Neural cell (in vitro differentiated cells): ENCODE measurements at regions not wholly inside any gene's neighbourhood (a gene's known extent, or its start where the extent isn't known, plus 50 kb on each side); places are given as distances from the start of the nearest gene placed in this dataset.

ENCODE experiments used
- H2AFZ ChIP-seq: fragments of 200-600, 300-800 bp; sonication (generic), shearing (Covaris generic); 2 replicates; pipeline ENCODE4 v1.6.0; 2014; ENCODE audit warnings: low read depth, mild to moderate bottlenecking, antibody characterized with exemption, low read length, moderate library complexity
- H3F3A ChIP-seq: fragments of 200-600 bp; shearing (Covaris generic); 2 replicates; pipeline ENCODE4 v1.6.1; 2016; ENCODE audit warnings: mild to moderate bottlenecking, moderate library complexity, mixed read lengths, antibody characterized with exemption, low read length; ENCODE audit not compliant: insufficient read depth, poor library complexity, severe bottlenecking
- H3K27ac ChIP-seq: fragments of 200-600, 300-800 bp; sonication (generic), shearing (Covaris generic); 2 replicates; pipeline ENCODE4 v1.5.1; 2014; ENCODE audit warnings: mild to moderate bottlenecking, low read length, moderate library complexity
- H3K27me3 ChIP-seq: fragments of 300-800, 200-600 bp; sonication (generic), shearing (Covaris generic); 2 replicates; pipeline ENCODE4 v1.6.0; 2014; ENCODE audit warnings: mild to moderate bottlenecking, low read depth, low read length, moderate library complexity; ENCODE audit not compliant: insufficient read depth
- H3K36me3 ChIP-seq: fragments of 300-800, 200-600 bp; sonication (generic), shearing (Covaris generic); 2 replicates; pipeline ENCODE4 v1.5.1; 2014; ENCODE audit warnings: mild to moderate bottlenecking, antibody characterized with exemption, low read length, moderate library complexity; ENCODE audit not compliant: insufficient read depth
- H3K4me2 ChIP-seq: fragments of 300-800, 200-600 bp; sonication (generic), shearing (Covaris generic); 2 replicates; pipeline ENCODE4 v1.6.0; 2014; ENCODE audit warnings: mild to moderate bottlenecking, low read length
- H3K4me3 ChIP-seq: fragments of 300-800, 200-600 bp; sonication (generic), shearing (Covaris generic); 2 replicates; pipeline ENCODE4 v1.5.1; 2014; ENCODE audit warnings: mild to moderate bottlenecking, low read length, moderate library complexity
- H3K79me2 ChIP-seq: fragments of 200-600 bp; shearing (Covaris generic); replicated peaks from 2 replicates; pipeline ENCODE4 v1.6.0; 2014; ENCODE audit warnings: mild to moderate bottlenecking, low read length, moderate library complexity; ENCODE audit not compliant: insufficient read depth
- H3K9ac ChIP-seq: fragments of 300-800, 200-600 bp; sonication (generic), shearing (Covaris generic); 2 replicates; pipeline ENCODE4 v1.6.1; 2016; ENCODE audit warnings: mild to moderate bottlenecking, low read length, mixed read lengths
- H3K9me2 ChIP-seq: fragments of 200-600 bp; shearing (Covaris generic); 2 replicates; pipeline ENCODE4 v1.6.1; 2016; ENCODE audit warnings: mild to moderate bottlenecking, low read length, mixed read lengths; ENCODE audit not compliant: insufficient read depth
- H3K9me3 ChIP-seq: fragments of 200-600, 300-800 bp; sonication (generic), shearing (Covaris generic); 2 replicates; pipeline ENCODE4 v1.6.1; 2016; ENCODE audit warnings: mild to moderate bottlenecking, mixed run types, low read length, moderate library complexity, mixed read lengths
- H4K20me1 ChIP-seq: fragments of 200-600 bp; shearing (Covaris generic); 2 replicates; pipeline ENCODE4 v1.6.1; 2016; ENCODE audit warnings: mild to moderate bottlenecking, mixed run types; ENCODE audit not compliant: insufficient read depth
- EP300 ChIP-seq: fragments of 450-650 bp; conservative IDR thresholded peaks from 2 replicates; pipeline ENCODE4 v1.6.1; 2014; ENCODE audit warnings: antibody characterized with exemption, mild to moderate bottlenecking, moderate library complexity; ENCODE audit not compliant: poor library complexity, severe bottlenecking
- MXI1 ChIP-seq: fragments of 450-650 bp; conservative IDR thresholded peaks from 2 replicates; pipeline ENCODE4 v1.6.1; 2014; ENCODE audit warnings: antibody characterized with exemption, mild to moderate bottlenecking; ENCODE audit not compliant: poor library complexity, severe bottlenecking
- POLR2AphosphoS5 ChIP-seq: IDR thresholded peaks from 2 replicates; pipeline ENCODE4 v1.6.1; 2012
- SMC3 ChIP-seq: fragments of 450-650 bp; conservative IDR thresholded peaks from 2 replicates; pipeline ENCODE4 v1.6.1; 2014; ENCODE audit warnings: antibody characterized with exemption, mild to moderate bottlenecking, moderate library complexity; ENCODE audit not compliant: poor library complexity
- TAF1 ChIP-seq: IDR thresholded peaks from 2 replicates; pipeline ENCODE4 v1.6.1; 2012; ENCODE audit warnings: low read depth
- TF ChIP-seq, protein P1 (sequence below): fragments of 450-650 bp; IDR thresholded peaks from 2 replicates; pipeline ENCODE4 v1.5.1; 2014; ENCODE audit warnings: antibody characterized with exemption, mild to moderate bottlenecking, moderate library complexity; ENCODE audit not compliant: poor library complexity, severe bottlenecking
- TF ChIP-seq, protein P2 (sequence below): IDR thresholded peaks from 2 replicates; pipeline ENCODE4 v1.6.1; 2012; ENCODE audit warnings: borderline replicate concordance

DNA sequence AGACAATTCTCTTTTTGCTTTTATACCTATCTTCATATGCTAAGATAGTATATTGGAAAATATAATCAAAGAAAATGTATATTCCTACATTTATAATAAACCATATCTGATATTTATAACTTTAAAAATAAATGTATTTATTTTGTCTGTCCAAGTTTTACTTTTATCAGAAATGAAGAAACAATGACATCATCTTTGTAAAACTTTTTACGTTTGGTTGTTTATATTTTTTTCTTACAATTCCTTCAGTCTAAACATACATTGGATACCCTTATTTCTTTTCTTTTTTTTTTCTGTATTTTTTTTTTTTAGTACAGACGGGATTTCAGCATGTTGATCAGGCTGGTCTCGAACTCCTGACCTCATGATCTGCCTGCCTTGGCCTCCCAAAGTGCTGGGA lies 1577.0 kb upstream of the SLC39A10 start:
- Histone ChIP-seq H2AFZ (no peak overlapping the region), H3K9me2 (no peaks in the 10 kb centered on the region), H3K27me3 (no peaks in the 10 kb centered on the region), H3K9me3 (no peaks in the 10 kb centered on the region), H3K27ac (no peak overlapping the region), H3K9ac (no peak overlapping the region), H3F3A (no peaks in the 10 kb centered on the region), H3K4me2 (no peak overlapping the region), H4K20me1 (no peaks in the 10 kb centered on the region), H3K4me3 (no peak overlapping the region), H3K79me2 (no peaks in the 10 kb centered on the region), H3K36me3 (no peaks in the 10 kb centered on the region)
- no peak for TF ChIP-seq SMC3
- TF ChIP-seq, protein P1, sequence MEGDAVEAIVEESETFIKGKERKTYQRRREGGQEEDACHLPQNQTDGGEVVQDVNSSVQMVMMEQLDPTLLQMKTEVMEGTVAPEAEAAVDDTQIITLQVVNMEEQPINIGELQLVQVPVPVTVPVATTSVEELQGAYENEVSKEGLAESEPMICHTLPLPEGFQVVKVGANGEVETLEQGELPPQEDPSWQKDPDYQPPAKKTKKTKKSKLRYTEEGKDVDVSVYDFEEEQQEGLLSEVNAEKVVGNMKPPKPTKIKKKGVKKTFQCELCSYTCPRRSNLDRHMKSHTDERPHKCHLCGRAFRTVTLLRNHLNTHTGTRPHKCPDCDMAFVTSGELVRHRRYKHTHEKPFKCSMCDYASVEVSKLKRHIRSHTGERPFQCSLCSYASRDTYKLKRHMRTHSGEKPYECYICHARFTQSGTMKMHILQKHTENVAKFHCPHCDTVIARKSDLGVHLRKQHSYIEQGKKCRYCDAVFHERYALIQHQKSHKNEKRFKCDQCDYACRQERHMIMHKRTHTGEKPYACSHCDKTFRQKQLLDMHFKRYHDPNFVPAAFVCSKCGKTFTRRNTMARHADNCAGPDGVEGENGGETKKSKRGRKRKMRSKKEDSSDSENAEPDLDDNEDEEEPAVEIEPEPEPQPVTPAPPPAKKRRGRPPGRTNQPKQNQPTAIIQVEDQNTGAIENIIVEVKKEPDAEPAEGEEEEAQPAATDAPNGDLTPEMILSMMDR, result no peak
- no peak for TF ChIP-seq TAF1
- no peak for TF ChIP-seq MXI1
- TF ChIP-seq, protein P2, sequence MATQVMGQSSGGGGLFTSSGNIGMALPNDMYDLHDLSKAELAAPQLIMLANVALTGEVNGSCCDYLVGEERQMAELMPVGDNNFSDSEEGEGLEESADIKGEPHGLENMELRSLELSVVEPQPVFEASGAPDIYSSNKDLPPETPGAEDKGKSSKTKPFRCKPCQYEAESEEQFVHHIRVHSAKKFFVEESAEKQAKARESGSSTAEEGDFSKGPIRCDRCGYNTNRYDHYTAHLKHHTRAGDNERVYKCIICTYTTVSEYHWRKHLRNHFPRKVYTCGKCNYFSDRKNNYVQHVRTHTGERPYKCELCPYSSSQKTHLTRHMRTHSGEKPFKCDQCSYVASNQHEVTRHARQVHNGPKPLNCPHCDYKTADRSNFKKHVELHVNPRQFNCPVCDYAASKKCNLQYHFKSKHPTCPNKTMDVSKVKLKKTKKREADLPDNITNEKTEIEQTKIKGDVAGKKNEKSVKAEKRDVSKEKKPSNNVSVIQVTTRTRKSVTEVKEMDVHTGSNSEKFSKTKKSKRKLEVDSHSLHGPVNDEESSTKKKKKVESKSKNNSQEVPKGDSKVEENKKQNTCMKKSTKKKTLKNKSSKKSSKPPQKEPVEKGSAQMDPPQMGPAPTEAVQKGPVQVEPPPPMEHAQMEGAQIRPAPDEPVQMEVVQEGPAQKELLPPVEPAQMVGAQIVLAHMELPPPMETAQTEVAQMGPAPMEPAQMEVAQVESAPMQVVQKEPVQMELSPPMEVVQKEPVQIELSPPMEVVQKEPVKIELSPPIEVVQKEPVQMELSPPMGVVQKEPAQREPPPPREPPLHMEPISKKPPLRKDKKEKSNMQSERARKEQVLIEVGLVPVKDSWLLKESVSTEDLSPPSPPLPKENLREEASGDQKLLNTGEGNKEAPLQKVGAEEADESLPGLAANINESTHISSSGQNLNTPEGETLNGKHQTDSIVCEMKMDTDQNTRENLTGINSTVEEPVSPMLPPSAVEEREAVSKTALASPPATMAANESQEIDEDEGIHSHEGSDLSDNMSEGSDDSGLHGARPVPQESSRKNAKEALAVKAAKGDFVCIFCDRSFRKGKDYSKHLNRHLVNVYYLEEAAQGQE, result no peak
- TF ChIP-seq POLR2AphosphoS5, result no peak
- TF ChIP-seq EP300, result no peak

DNA sequence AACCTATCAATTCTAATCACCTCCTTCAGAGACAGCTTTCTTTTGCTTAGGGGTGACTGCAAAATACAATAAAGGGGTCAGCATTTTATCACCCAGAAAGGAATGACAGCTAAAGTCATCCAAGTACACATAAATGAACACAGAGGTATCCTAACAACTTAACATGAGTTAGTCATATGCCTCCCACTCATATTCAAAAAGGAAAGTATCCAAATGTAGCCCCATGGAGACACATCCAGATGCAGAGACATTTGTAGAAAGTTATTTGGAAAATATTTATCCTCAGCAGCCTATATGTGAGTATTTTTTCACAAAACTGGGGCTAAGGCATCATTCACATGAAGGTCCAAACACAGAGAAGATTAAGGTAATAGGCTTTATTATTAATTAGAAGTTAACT lies 1579.7 kb upstream of the SLC39A10 start:
- Histone ChIP-seq H3K9me2 (no peaks in the 10 kb centered on the region), H3K27ac (no peak overlapping the region)

More for the DNA sequence above, 1579.7 kb upstream of the SLC39A10 start:
- Histone ChIP-seq H3K4me3 (no peak overlapping the region), H3K9me3 (no peaks in the 10 kb centered on the region), H3K9ac (no peak overlapping the region), H2AFZ (no peak overlapping the region), H3K27me3 (no peaks in the 10 kb centered on the region), H3K4me2 (no peak overlapping the region), H3K36me3 (no peaks in the 10 kb centered on the region), H3F3A (no peaks in the 10 kb centered on the region), H4K20me1 (no peaks in the 10 kb centered on the region), H3K79me2 (no peaks in the 10 kb centered on the region)
- TF ChIP-seq, protein P1, result no peak
- no peak for TF ChIP-seq MXI1
